ENCODE measurements at regions not wholly inside any gene's neighbourhood (a gene's known extent, or its start where the extent isn't known, plus 50 kb on each side); places are given as distances from the start of the nearest gene placed in this dataset.

DNA sequence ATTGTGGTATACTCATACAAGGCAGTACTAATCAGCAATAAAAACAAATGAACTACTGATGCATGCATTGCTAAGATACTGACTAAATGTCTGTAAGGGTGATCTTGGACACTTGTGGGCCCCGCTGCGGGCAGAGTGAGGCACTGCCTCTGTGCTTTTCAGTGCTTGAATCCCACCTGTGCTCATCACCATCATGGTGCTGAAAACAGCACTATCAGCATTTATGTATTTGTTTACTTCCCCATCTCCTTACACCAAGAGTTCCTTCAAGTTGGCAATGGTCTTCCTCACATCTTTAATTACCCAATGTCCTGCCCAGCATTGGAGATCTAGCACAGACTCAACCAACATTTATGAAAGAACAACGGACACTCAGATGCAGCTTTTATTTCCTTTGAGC, 193.7 kb upstream of the RFC3 start:
- TF ChIP-seq POLR2AphosphoS5 (IDR thresholded peaks at IDR 0.05) = no peak
- TF ChIP-seq, protein P1, sequence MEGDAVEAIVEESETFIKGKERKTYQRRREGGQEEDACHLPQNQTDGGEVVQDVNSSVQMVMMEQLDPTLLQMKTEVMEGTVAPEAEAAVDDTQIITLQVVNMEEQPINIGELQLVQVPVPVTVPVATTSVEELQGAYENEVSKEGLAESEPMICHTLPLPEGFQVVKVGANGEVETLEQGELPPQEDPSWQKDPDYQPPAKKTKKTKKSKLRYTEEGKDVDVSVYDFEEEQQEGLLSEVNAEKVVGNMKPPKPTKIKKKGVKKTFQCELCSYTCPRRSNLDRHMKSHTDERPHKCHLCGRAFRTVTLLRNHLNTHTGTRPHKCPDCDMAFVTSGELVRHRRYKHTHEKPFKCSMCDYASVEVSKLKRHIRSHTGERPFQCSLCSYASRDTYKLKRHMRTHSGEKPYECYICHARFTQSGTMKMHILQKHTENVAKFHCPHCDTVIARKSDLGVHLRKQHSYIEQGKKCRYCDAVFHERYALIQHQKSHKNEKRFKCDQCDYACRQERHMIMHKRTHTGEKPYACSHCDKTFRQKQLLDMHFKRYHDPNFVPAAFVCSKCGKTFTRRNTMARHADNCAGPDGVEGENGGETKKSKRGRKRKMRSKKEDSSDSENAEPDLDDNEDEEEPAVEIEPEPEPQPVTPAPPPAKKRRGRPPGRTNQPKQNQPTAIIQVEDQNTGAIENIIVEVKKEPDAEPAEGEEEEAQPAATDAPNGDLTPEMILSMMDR (IDR thresholded peaks at IDR 0.05) = no peak
